Thymus (tissue), 11 donors: ENCODE measurements at regions not wholly inside any gene's neighbourhood (a gene's known extent, or its start where the extent isn't known, plus 50 kb on each side); places are given as distances from the start of the nearest gene placed in this dataset.

Source experiments
- DNase-seq, 9 donors: peaks; one replicate each; pipeline ENCODE4 v3.0.0-alpha.2; 2013; ENCODE audit warnings: low spot score in 9 of 9, low read depth in 6 of 9, missing footprints in 1 of 9
- H3K27ac ChIP-seq, 2 donors: one replicate each; pipeline ENCODE4 v1.5.1; 2013; ENCODE audit warnings: control low read depth in 1 of 2, low read depth in 1 of 2, low read length in 1 of 2, mild to moderate bottlenecking in 1 of 2, moderate library complexity in 1 of 2
- H3K27me3 ChIP-seq, 2 donors: one replicate each; pipeline ENCODE4 v1.5.1; 2013; ENCODE audit warnings: low read length in 1 of 2; ENCODE audit not compliant: control insufficient read depth in 2 of 2, insufficient read depth in 1 of 2
- H3K36me3 ChIP-seq, 2 donors: one replicate each; pipeline ENCODE4 v1.5.1; 2013; ENCODE audit warnings: low read length in 1 of 2, mild to moderate bottlenecking in 1 of 2, moderate library complexity in 1 of 2; ENCODE audit not compliant: control insufficient read depth in 2 of 2, insufficient read depth in 2 of 2
- H3K4me1 ChIP-seq, 2 donors: one replicate each; pipeline ENCODE4 v1.5.1; 2013; ENCODE audit warnings: low read length in 2 of 2; ENCODE audit not compliant: control insufficient read depth in 2 of 2, insufficient read depth in 2 of 2
- H3K4me3 ChIP-seq, 2 donors: one replicate each; pipeline ENCODE4 v1.5.1; 2013; ENCODE audit warnings: low read length in 2 of 2, control low read depth in 1 of 2, mild to moderate bottlenecking in 1 of 2
- H3K9me3 ChIP-seq, 2 donors: one replicate each; pipeline ENCODE4 v1.5.1; 2013; ENCODE audit warnings: low read length in 1 of 2, mild to moderate bottlenecking in 1 of 2; ENCODE audit not compliant: control insufficient read depth in 2 of 2, insufficient read depth in 1 of 2
- WGBS: extraction: QIAGEN DNeasy Blood & Tissue Kit; methylation state at CpG from one replicate; pipeline ENCODE4 v1.1.7; 2013; 5-methylcytosine and 5-hydroxymethylcytosine counted together
- donor health status: healthy.

- Histone ChIP-seq H3K4me3 (no peak overlapping the region), H3K27ac (no peak overlapping the region), H3K36me3 (no peaks in the 10 kb centered on the region), H3K9me3 (no peaks in the 10 kb centered on the region), H3K27me3 (no peaks in the 10 kb centered on the region), H3K4me1 (no peaks in the 10 kb centered on the region)
- DNase-seq, result no peak
- WGBS, result 98% methylated on average over 5 of the region's 5 CpGs
Observed at GRCh38 chr2:217081799-217082198, 221.9 kb upstream of the TNP1 start.

DNA sequence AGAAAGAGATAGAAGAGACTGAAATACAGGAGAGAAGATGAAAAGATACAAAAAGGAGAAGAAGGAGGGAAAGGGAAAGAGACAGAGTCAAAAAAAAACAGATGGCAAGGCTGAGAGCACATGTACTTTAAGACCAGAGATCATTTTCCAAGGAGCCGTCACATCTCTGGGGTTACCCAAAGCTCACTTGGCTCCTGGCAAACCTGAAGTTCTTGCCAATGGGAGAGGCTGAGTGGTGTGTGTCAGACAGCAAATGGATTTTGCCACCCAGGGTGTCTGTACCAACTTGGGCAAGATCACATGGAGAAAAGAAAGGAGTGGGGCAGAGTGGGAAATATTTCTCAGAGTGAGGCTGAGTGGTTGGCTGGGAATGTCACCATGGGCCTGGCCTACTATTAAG lies 219.3 kb upstream of the TNP1 start:
- WGBS, result 98% methylated on average over 1 of the region's 1 CpG
- no peaks in the 10 kb centered on the region for H3K27me3 ChIP-seq
- H3K27ac ChIP-seq, result no peak overlapping the region
- no peaks in the 10 kb centered on the region for H3K9me3 ChIP-seq
- H3K4me1 ChIP-seq, result no peaks in the 10 kb centered on the region
- no peak overlapping the region for H3K4me3 ChIP-seq
- no peak for DNase-seq
- no peaks in the 10 kb centered on the region for H3K36me3 ChIP-seq

DNA sequence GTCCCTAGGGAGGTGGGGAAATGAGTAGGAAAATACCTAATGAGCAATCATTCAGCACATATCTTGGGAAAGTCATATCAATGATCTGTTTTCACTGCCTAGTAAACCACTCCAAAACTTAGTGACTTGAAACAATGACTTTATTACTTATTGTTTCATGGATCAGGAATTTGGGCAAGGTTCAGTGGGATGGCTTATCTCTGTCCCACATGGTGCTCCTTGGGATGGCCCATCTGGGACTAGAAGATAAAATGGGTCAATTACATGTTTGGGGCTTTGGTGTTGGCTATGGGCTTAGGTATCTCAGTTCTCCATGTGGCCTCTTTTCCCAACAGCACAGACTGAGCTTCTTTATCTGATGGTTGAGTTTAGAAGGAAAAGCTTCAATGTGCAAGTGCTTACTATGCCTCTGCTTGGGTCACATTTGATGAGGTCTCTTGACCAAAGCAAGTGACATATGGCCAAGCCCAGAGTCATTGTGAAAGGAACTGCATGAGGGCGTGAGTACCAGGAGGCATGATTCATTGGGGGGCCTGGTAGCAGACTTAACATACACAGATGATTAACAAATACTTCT lies 218.1 kb upstream of the TNP1 start:
- 94% methylated on average over 1 of the region's 1 CpG for WGBS
- no peak for DNase-seq

DNA sequence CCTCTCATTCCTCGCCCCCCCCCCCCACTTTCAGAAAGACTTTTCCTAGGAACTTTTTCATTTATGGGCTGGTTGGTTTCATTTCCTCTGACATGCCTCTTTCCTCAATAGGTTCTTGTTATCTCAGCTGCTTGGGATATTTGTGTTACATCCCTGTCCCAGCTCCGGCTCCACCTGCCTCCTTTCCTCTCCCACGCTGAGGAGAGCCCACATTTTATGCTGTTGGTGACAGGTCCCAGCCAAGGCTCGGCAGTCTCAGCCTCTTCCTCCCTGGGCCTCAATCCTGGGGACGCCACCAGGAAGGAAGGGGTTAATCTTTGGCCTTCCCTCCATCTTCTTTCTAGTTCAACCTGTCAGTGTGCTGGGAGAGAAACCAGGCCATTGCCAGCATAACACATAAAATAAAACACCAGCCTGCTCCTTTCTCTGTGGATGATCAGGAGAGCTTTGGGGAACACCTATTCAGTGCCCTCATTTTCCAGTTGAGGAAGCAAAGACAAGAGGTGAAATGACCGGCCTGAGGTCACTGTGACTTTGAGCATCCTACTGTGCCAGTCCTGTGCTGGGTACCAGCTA lies 216.9 kb upstream of the TNP1 start:
- Histone ChIP-seq H3K4me3 (no peak overlapping the region), H3K27me3 (no peaks in the 10 kb centered on the region), H3K4me1 (no peaks in the 10 kb centered on the region), H3K36me3 (no peaks in the 10 kb centered on the region), H3K27ac (no peak overlapping the region), H3K9me3 (no peaks in the 10 kb centered on the region)
- 89% methylated on average over 6 of the region's 6 CpGs for WGBS
- no peak for DNase-seq

More for the DNA sequence above, 218.1 kb upstream of the TNP1 start:
- Histone ChIP-seq H3K4me1 (no peaks in the 10 kb centered on the region), H3K9me3 (no peaks in the 10 kb centered on the region), H3K4me3 (no peak overlapping the region), H3K27ac (no peak overlapping the region), H3K27me3 (no peaks in the 10 kb centered on the region), H3K36me3 (no peaks in the 10 kb centered on the region)

DNA sequence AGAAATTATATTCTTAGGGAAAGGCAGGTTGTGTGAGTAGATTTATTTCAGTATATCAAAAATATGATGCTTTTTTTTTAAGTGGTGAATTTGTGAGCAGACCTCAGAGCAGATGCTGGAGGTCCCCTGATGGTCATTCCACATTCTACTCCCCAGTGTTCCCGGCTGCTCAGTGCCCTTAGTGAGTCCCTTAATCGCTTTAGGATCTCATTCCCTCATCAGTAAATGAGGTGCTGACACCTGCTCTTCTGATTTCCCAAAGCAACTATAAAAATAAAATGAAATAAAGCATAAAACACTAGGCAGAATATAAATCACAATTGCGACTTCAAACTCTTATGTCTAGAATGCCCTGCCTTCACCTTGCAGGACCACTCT lies 216.2 kb upstream of the TNP1 start:
- Histone ChIP-seq H3K27ac (no peak overlapping the region), H3K4me3 (no peak overlapping the region)
- 95% methylated on average over 3 of the region's 3 CpGs for WGBS

GRCh38 chr2:217075268-217076057 lies 215.6 kb upstream of the TNP1 start:
- no peak for DNase-seq
- Histone ChIP-seq H3K4me1 (no peaks in the 10 kb centered on the region), H3K4me3 (no peak overlapping the region), H3K36me3 (no peaks in the 10 kb centered on the region), H3K9me3 (no peaks in the 10 kb centered on the region), H3K27me3 (no peaks in the 10 kb centered on the region), H3K27ac (no peak overlapping the region)
- WGBS, result 83% methylated on average over 12 of the region's 12 CpGs

More for the DNA sequence above, 216.2 kb upstream of the TNP1 start:
- H3K36me3 ChIP-seq, result no peaks in the 10 kb centered on the region
- H3K9me3 ChIP-seq, result no peaks in the 10 kb centered on the region
- DNase-seq, result no peak
- H3K4me1 ChIP-seq, result no peaks in the 10 kb centered on the region
- H3K27me3 ChIP-seq, result no peaks in the 10 kb centered on the region

DNA sequence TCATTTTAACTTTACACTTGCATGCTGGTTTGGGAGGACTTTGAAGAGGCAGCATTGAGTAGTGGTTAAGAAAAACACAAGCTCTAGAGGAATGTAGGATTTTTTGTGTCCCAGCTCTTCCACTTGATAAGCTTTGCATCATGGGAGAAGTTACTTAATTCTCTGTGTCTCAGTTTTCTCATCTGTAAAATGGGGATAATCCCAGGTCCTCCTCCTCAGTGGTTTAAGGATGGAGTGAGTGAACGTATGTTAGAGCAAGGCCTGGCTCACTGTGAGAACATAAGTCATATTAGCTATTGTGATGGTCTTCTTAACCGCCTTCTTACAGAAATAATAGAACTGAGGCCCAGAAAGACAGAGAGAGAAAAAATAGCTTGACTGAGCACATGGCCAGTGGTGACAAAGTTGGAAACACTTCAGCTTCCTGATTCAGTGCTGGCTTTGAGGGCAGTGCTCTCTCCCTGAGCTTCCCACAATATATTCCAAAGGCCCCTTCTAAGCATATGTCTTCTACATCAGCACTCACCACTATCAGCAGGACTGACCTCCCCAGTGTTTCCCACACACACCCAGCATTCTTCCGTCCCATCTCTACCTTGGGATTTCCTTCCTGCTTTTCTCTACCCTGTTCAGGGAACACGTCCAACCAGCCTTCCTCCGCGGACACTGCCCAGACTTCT lies 214.9 kb upstream of the TNP1 start:
- no peaks in the 10 kb centered on the region for H3K9me3 ChIP-seq
- DNase-seq, result no peak
- no peaks in the 10 kb centered on the region for H3K27me3 ChIP-seq
- WGBS, result 84% methylated on average over 6 of the region's 6 CpGs
- no peaks in the 10 kb centered on the region for H3K4me1 ChIP-seq
- no peak overlapping the region for H3K4me3 ChIP-seq
- H3K27ac ChIP-seq, result no peak overlapping the region
- H3K36me3 ChIP-seq, result no peaks in the 10 kb centered on the region

- H3K27me3 ChIP-seq, result no peaks in the 10 kb centered on the region
- H3K4me1 ChIP-seq, result no peaks in the 10 kb centered on the region
- no peaks in the 10 kb centered on the region for H3K36me3 ChIP-seq
- no peak for DNase-seq
- no peak overlapping the region for H3K27ac ChIP-seq
- WGBS, result 87% methylated on average over 8 of the region's 8 CpGs
- H3K4me3 ChIP-seq, result no peak overlapping the region
- H3K9me3 ChIP-seq, result peaks cover 0 to 3% of the 10 kb centered on the region in 2 donors
Observed at GRCh38 chr2:217071416-217071815, 211.6 kb upstream of the TNP1 start.

- WGBS, result 98% methylated on average over 1 of the region's 1 CpG
- Histone ChIP-seq H3K27me3 (no peaks in the 10 kb centered on the region), H3K4me3 (no peak overlapping the region)
Observed at GRCh38 chr2:217070611-217071010, 210.7 kb upstream of the TNP1 start.

More at GRCh38 chr2:217070611-217071010, 210.7 kb upstream of the TNP1 start:
- Histone ChIP-seq H3K36me3 (no peaks in the 10 kb centered on the region), H3K27ac (no peak overlapping the region), H3K9me3 (peaks cover 0 to 3% of the 10 kb centered on the region in 2 donors), H3K4me1 (no peaks in the 10 kb centered on the region)
- DNase-seq, result no peak
